Endothelial cell of umbilical vein (primary cell): ENCODE measurements at regions not wholly inside any gene's neighbourhood (a gene's known extent, or its start where the extent isn't known, plus 50 kb on each side); places are given as distances from the start of the nearest gene placed in this dataset.

ENCODE experiments used
- BruUV-seq: library from RNA; stranded (reverse); fragments of 400-500 nt; replicated peaks from 2 replicates; lab custom pipeline; 2021; lab: Mats Ljungman, UMichigan
- CTCF ChIA-PET: fragments of 300-600, 350-600 bp; sonication (Branson Sonifier 250); formaldehyde crosslinking; loops from one replicate; lab custom pipeline; 2021; ENCODE audit warnings: antibody characterized with exemption, inconsistent platforms; lab: Charles Lee
- POLR2A ChIA-PET: fragments of 300-600, 350-600 bp; sonication (Branson Sonifier 250); formaldehyde crosslinking; loops from one replicate; lab custom pipeline; 2021; ENCODE audit warnings: antibody characterized with exemption, inconsistent platforms; lab: Charles Lee
- DNase-seq: peaks from one replicate; pipeline ENCODE4 v3.0.0-alpha.2; 2011; ENCODE audit warnings: low read depth, low spot score
- FAIRE-seq: peaks from 2 replicates; lab custom pipeline; 2011; peaks lifted over from hg19 to GRCh38; lab: Jason Lieb, UNC
- H2AFZ ChIP-seq: 2 replicates; pipeline ENCODE4 v1.6.0; 2012; ENCODE audit warnings: low read depth, low read length, control low read depth, inconsistent platforms
- H3K27ac ChIP-seq: 2 replicates; pipeline ENCODE4 v1.5.1; 2011; ENCODE audit warnings: low read depth, mild to moderate bottlenecking, control low read depth, low read length, moderate library complexity; ENCODE audit not compliant: insufficient read depth
- H3K27me3 ChIP-seq, 2 experiments: 2 replicates each; pipeline versions ENCODE4 v1.6.0 to v1.6.1; 2011; ENCODE audit warnings: low read length in 2 of 2, mixed read lengths in 1 of 2; ENCODE audit not compliant: control insufficient read depth in 2 of 2, insufficient read depth in 2 of 2
- H3K36me3 ChIP-seq, 2 experiments: 2 replicates in 1 of 2; 3 replicates in 1 of 2; pipeline ENCODE4 v1.5.1; 2011; ENCODE audit warnings: low read length in 2 of 2, mild to moderate bottlenecking in 1 of 2, moderate library complexity in 1 of 2; ENCODE audit not compliant: control insufficient read depth in 2 of 2, insufficient read depth in 2 of 2; ENCODE audit errors: extremely low read depth in 1 of 2
- H3K4me1 ChIP-seq: 3 replicates; pipeline ENCODE4 v1.5.1; 2011; ENCODE audit warnings: mild to moderate bottlenecking, low read length; ENCODE audit not compliant: control insufficient read depth, insufficient read depth; ENCODE audit errors: extremely low read depth
- H3K4me2 ChIP-seq: 2 replicates; pipeline ENCODE4 v1.6.1; 2011; ENCODE audit warnings: low read length, control low read depth, mixed read lengths; ENCODE audit not compliant: insufficient read depth
- H3K4me3 ChIP-seq, 3 experiments: fragments of 200-600 bp in 1 of 3; sonication (generic), shearing (Covaris generic) in 1 of 3; replicated peaks in 1 of 3; 2 replicates each; pipeline ENCODE4 v1.5.1; 2011 to 2016; ENCODE audit warnings: control low read depth in 3 of 3, low read length in 3 of 3, mild to moderate bottlenecking in 2 of 3, inconsistent platforms in 1 of 3, low read depth in 1 of 3, moderate library complexity in 1 of 3; ENCODE audit not compliant: insufficient read depth in 1 of 3
- H3K79me2 ChIP-seq: 2 replicates; pipeline ENCODE4 v1.6.0; 2012; ENCODE audit warnings: low read length, inconsistent platforms; ENCODE audit not compliant: control insufficient read depth, insufficient read depth
- H3K9ac ChIP-seq: replicated peaks from 2 replicates; pipeline ENCODE3; 2011; ENCODE audit warnings: low read length, control low read depth; ENCODE audit not compliant: insufficient read depth; ENCODE audit errors: extremely low read depth
- H3K9me1 ChIP-seq: replicated peaks from 3 replicates; pipeline ENCODE4 v1.6.0; 2011; ENCODE audit warnings: mild to moderate bottlenecking, low read length; ENCODE audit not compliant: control insufficient read depth, insufficient read depth; ENCODE audit errors: extremely low read depth
- H3K9me3 ChIP-seq: replicated peaks from 2 replicates; pipeline ENCODE4 v1.5.1; 2012; ENCODE audit warnings: low read length, inconsistent platforms; ENCODE audit not compliant: control insufficient read depth, insufficient read depth
- H4K20me1 ChIP-seq: replicated peaks from 2 replicates; pipeline ENCODE3; 2011; ENCODE audit warnings: mild to moderate bottlenecking, low read length; ENCODE audit not compliant: control insufficient read depth, insufficient read depth; ENCODE audit errors: extremely low read depth
- EZH2 ChIP-seq: IDR thresholded peaks from 2 replicates; pipeline ENCODE4 v1.6.1; 2012; ENCODE audit warnings: borderline replicate concordance, low read depth, mild to moderate bottlenecking, moderate library complexity, low read length, inconsistent platforms; ENCODE audit not compliant: severe bottlenecking
- FOS ChIP-seq: IDR thresholded peaks from 2 replicates; pipeline ENCODE4 v1.6.1; 2011; ENCODE audit warnings: mild to moderate bottlenecking, low read length, moderate library complexity, borderline replicate concordance; ENCODE audit not compliant: insufficient read depth
- GATA2 ChIP-seq: IDR thresholded peaks from 2 replicates; pipeline ENCODE4 v1.7.0; 2011; ENCODE audit warnings: low read depth, mild to moderate bottlenecking, moderate library complexity, mixed read lengths, low read length; ENCODE audit not compliant: insufficient read length, insufficient read depth
- JUN ChIP-seq: IDR thresholded peaks from 2 replicates; pipeline ENCODE4 v1.6.1; 2011; ENCODE audit warnings: borderline replicate concordance, low read depth; ENCODE audit not compliant: insufficient read length, insufficient read depth
- MYC ChIP-seq: IDR thresholded peaks from one replicate; pipeline ENCODE4 v1.6.1; 2011; ENCODE audit warnings: mild to moderate bottlenecking, low read depth, low read length
- POLR2A ChIP-seq: IDR thresholded peaks from 2 replicates; pipeline ENCODE4 v1.6.1; 2012; ENCODE audit warnings: low read depth, mild to moderate bottlenecking, control low read depth, low read length
- POLR2AphosphoS5 ChIP-seq: IDR thresholded peaks from 2 replicates; pipeline ENCODE4 v1.6.1; 2012; ENCODE audit warnings: low read depth, mild to moderate bottlenecking, control low read depth, low read length, moderate library complexity; ENCODE audit not compliant: insufficient read depth
- dilution Hi-C: fragments of 300-500 bp; cut with MboI; formaldehyde crosslinking; loops from one replicate; pipeline ENCODE4 v1.15.0; 2019; ENCODE audit warnings: low sequenced_read_pairs; ENCODE audit not compliant: extremely low pct_ligation_motif_present
- intact Hi-C: fragments of 100-400 bp; cut with micrococcal nuclease; formaldehyde crosslinking; loops from one replicate; pipeline ENCODE4 v1.10.0; 2022
- TF ChIP-seq, protein P1 (sequence below): IDR thresholded peaks from 2 replicates; pipeline ENCODE4 v1.6.1; 2011; ENCODE audit not compliant: insufficient read depth, insufficient read length
- TF ChIP-seq, protein P2 (sequence below), 2 donors: IDR thresholded peaks; 1 replicate in 1 of 2; 2 replicates in 1 of 2; pipeline ENCODE4 v1.5.1; 2011; ENCODE audit warnings: low read length in 2 of 2, mild to moderate bottlenecking in 2 of 2, moderate library complexity in 2 of 2, control low read depth in 1 of 2, inconsistent platforms in 1 of 2, low read depth in 1 of 2; ENCODE audit not compliant: insufficient read depth in 1 of 2; ENCODE audit errors: extremely low read depth in 1 of 2

DNA sequence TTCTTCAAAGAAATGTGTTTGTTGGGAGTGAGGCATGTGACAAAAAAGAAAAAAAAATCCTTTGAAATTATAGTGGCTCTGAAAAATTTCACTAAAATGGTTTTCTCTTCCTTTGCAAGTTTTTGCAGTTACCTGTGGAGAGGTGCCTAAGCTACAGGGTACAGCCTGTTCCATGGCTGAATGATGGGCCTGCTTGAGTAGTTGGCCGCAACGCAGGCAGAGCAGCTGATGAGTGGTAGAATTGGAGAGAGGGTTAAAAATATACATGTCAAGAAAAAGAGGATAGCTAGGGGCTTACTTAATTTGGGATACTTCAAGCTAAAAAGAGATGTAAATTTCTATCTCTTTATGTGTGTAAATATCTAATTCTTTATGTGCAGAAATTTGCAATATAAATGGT lies 629.1 kb upstream of the SLC10A2 start:
- ChIA-PET POLR2A (no interaction called here), CTCF (no interaction called here)
- no peaks in the 10 kb centered on the region for H3K27me3 ChIP-seq
- no peak overlapping the region for H3K4me3 ChIP-seq
- DNase-seq (no peak), FAIRE-seq (no peak)
- intact Hi-C loops = no loop called here
- no peaks in the 10 kb centered on the region for H3K9me1 ChIP-seq
- dilution Hi-C loops = no loop called here
- no peak overlapping the region for H3K4me2 ChIP-seq
- TF ChIP-seq MYC (no peak), POLR2AphosphoS5 (no peak), POLR2A (no peak)
- TF ChIP-seq, protein P1, sequence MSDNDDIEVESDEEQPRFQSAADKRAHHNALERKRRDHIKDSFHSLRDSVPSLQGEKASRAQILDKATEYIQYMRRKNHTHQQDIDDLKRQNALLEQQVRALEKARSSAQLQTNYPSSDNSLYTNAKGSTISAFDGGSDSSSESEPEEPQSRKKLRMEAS = no peak
- no TSS peak for BruUV-seq
- H3K9me3 ChIP-seq = no peaks in the 10 kb centered on the region
- H2AFZ ChIP-seq = no peak overlapping the region
- no peaks in the 10 kb centered on the region for H3K79me2 ChIP-seq
- no peaks in the 10 kb centered on the region for H3K36me3 ChIP-seq
- H3K4me1 ChIP-seq = no peaks in the 10 kb centered on the region
- H4K20me1 ChIP-seq = no peaks in the 10 kb centered on the region
- H3K9ac ChIP-seq = no peak overlapping the region
- H3K27ac ChIP-seq = no peak overlapping the region

DNA sequence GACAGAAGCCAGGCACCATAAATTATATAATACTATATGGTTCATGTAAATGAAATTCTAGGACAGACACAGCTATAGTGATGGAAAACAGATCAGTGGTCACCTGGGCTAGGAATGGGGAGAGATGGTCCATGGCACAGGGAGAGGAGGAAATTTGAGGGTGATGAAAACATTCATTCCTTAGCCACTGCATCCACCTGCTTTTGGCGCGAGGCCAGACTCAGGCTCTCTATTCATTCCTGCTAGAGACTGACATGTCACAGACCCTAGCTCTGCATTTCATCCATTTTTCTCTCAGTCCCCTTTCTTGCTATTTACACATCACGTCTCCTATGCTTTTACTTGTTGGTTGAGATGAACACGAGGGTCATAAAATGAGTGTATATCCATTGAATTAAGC lies 628.3 kb upstream of the SLC10A2 start:
- no peak overlapping the region for H3K27ac ChIP-seq
- H3K79me2 ChIP-seq = no peaks in the 10 kb centered on the region
- no peaks in the 10 kb centered on the region for H3K9me1 ChIP-seq
- H3K4me3 ChIP-seq = no peak overlapping the region
- H3K36me3 ChIP-seq = no peaks in the 10 kb centered on the region
- intact Hi-C loops (no loop called here), dilution Hi-C loops (no loop called here)
- no peak for FAIRE-seq
- ChIA-PET POLR2A (no interaction called here), CTCF (no interaction called here)
- H3K4me2 ChIP-seq = no peak overlapping the region
- no peaks in the 10 kb centered on the region for H4K20me1 ChIP-seq
- H3K9ac ChIP-seq = no peak overlapping the region
- H2AFZ ChIP-seq = no peak overlapping the region
- no TSS peak for BruUV-seq
- H3K9me3 ChIP-seq = no peaks in the 10 kb centered on the region
- no peaks in the 10 kb centered on the region for H3K27me3 ChIP-seq
- no peak for DNase-seq
- no peaks in the 10 kb centered on the region for H3K4me1 ChIP-seq
- TF ChIP-seq EZH2 (no peak), POLR2A (no peak), POLR2AphosphoS5 (no peak), MYC (no peak), JUN (no peak), GATA2 (no peak), FOS (no peak)
- TF ChIP-seq, protein P1 = no peak
- TF ChIP-seq, protein P2, sequence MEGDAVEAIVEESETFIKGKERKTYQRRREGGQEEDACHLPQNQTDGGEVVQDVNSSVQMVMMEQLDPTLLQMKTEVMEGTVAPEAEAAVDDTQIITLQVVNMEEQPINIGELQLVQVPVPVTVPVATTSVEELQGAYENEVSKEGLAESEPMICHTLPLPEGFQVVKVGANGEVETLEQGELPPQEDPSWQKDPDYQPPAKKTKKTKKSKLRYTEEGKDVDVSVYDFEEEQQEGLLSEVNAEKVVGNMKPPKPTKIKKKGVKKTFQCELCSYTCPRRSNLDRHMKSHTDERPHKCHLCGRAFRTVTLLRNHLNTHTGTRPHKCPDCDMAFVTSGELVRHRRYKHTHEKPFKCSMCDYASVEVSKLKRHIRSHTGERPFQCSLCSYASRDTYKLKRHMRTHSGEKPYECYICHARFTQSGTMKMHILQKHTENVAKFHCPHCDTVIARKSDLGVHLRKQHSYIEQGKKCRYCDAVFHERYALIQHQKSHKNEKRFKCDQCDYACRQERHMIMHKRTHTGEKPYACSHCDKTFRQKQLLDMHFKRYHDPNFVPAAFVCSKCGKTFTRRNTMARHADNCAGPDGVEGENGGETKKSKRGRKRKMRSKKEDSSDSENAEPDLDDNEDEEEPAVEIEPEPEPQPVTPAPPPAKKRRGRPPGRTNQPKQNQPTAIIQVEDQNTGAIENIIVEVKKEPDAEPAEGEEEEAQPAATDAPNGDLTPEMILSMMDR (IDR thresholded peaks at IDR 0.05; ENCODE audit: extremely low read depth in 1 of 2, insufficient read depth in 1 of 2, low read depth in 1 of 2, low read length in 2 of 2) = no peak
